AG09319 (cell line): ENCODE measurements at regions not wholly inside any gene's neighbourhood (a gene's known extent, or its start where the extent isn't known, plus 50 kb on each side); places are given as distances from the start of the nearest gene placed in this dataset.
"Not testable (repeated sequence)": the region's sequence is repeated elsewhere in the genome, so short reads cannot be mapped to it uniquely, and the experiment has no call there.

Source experiments
- DNase-seq: peaks from one replicate; pipeline ENCODE4 v3.0.0-alpha.2; 2010; ENCODE audit warnings: low read depth; ENCODE audit errors: extremely low read depth
- TF ChIP-seq, protein P1 (sequence below): IDR thresholded peaks from 2 replicates; pipeline ENCODE4 v1.5.1; 2011; ENCODE audit warnings: low read depth, mild to moderate bottlenecking, inconsistent platforms, low read length, moderate library complexity

DNA sequence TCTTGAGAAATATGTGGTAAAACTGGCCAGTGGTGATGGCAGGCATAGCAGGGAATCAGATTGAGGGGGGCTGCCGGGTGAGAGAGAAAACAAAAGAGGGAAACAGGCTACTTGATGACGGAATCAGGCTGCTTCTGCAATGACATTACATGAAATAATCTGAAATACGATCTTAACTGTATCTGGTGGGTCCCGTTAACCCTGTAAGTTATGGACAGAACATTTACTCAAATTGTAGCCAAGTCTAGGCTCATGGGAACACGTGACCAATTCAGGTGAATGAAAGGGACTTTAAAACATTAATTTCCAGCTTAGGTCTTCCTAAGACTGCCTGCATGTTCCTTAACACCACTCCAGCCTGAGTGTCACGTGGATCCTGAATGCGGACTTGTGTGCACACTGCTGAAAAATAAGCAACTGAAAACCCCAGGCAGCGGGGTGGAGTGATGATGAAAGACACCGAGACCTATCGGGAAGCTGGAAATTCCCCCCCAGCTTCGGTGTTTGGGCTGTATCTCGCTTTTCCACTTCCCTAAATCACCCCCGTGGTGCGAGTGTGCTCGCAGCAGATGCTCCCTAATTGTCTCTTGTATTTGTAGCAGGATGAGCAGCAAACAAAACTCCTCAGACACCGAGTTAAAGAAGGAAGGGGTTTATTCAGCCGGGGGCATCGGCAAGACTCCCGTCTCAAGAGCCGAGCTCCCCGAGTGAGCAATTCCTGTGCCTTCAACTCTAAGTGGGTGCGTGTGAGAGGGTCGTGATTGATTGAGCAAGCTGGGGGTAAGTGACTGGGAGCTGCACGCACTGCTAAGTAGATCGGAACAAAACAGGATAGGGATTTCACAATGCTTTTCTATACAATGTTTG, 145.0 kb upstream of the GRK3 start:
- no peak for DNase-seq
- TF ChIP-seq, protein P1, sequence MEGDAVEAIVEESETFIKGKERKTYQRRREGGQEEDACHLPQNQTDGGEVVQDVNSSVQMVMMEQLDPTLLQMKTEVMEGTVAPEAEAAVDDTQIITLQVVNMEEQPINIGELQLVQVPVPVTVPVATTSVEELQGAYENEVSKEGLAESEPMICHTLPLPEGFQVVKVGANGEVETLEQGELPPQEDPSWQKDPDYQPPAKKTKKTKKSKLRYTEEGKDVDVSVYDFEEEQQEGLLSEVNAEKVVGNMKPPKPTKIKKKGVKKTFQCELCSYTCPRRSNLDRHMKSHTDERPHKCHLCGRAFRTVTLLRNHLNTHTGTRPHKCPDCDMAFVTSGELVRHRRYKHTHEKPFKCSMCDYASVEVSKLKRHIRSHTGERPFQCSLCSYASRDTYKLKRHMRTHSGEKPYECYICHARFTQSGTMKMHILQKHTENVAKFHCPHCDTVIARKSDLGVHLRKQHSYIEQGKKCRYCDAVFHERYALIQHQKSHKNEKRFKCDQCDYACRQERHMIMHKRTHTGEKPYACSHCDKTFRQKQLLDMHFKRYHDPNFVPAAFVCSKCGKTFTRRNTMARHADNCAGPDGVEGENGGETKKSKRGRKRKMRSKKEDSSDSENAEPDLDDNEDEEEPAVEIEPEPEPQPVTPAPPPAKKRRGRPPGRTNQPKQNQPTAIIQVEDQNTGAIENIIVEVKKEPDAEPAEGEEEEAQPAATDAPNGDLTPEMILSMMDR = no peak

DNA sequence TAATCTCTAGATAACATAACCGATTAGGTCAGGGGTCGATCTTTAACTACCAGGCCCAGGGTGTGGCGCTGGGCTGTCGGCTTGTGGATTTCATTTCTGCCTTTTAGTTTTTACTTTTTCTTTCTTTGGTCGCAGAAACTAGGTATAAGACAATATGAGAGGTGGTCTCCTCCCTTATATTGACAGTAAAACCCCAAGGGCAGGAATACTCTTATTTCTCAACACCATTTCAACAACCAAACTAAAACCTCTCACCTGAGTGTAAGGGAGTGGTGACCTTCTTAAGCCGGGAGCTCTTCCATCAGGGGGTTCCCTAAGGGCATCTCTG, 144.4 kb upstream of the GRK3 start:
- DNase-seq = not testable (repeated sequence)

- DNase-seq = no peak
- TF ChIP-seq, protein P1 = no peak
Measured at GRCh38 chr22:25420471-25420924, 144.0 kb upstream of the GRK3 start.

- TF ChIP-seq, protein P1 = no peak; the same call in 1 of the 2 replicates
- DNase-seq = no peak
Measured at GRCh38 chr22:25420925-25421904, 143.3 kb upstream of the GRK3 start.

- not testable (repeated sequence) for DNase-seq
- TF ChIP-seq, protein P1 = peak; percentile 20
Measured at GRCh38 chr22:25426530-25427308, 137.8 kb upstream of the GRK3 start.

GRCh38 chr22:25431637-25432342, 132.7 kb upstream of the GRK3 start:
- DNase-seq = not testable (repeated sequence)

- DNase-seq = not testable (repeated sequence)
Measured at GRCh38 chr22:25433381-25433970, 131.0 kb upstream of the GRK3 start.
